ENCODE measurements at regions not wholly inside any gene's neighbourhood (a gene's known extent, or its start where the extent isn't known, plus 50 kb on each side); places are given as distances from the start of the nearest gene placed in this dataset.

- no peak for TF ChIP-seq CTCF (IDR thresholded peaks at IDR 0.05)
- no peak for TF ChIP-seq POLR2AphosphoS5 (IDR thresholded peaks at IDR 0.05)
- TF ChIP-seq EP300 (IDR thresholded peaks at IDR 0.05) = no peak
- TF ChIP-seq POLR2A (IDR thresholded peaks at IDR 0.05) = no peak
Measured at GRCh38 chr3:6417174-6417573, 443.7 kb upstream of the GRM7 start.
